Stomach (tissue), 4 donors: ENCODE measurements at regions not wholly inside any gene's neighbourhood (a gene's known extent, or its start where the extent isn't known, plus 50 kb on each side); places are given as distances from the start of the nearest gene placed in this dataset.

Experiments
- EP300 ChIP-seq: sonication (generic); formaldehyde crosslinking; IDR thresholded peaks from one replicate; pipeline ENCODE4 v1.6.1; 2017; ENCODE audit warnings: antibody characterized with exemption
- POLR2A ChIP-seq, 4 donors: fragments of 450-650 bp; IDR thresholded peaks; one replicate each; pipeline ENCODE4 v1.6.1; 2016; ENCODE audit warnings: antibody characterized with exemption in 4 of 4, control low read depth in 2 of 4, mild to moderate bottlenecking in 1 of 4, moderate library complexity in 1 of 4
- POLR2AphosphoS5 ChIP-seq, 3 donors: sonication (generic); formaldehyde crosslinking; IDR thresholded peaks; one replicate each; pipeline ENCODE4 v1.6.1; 2016; ENCODE audit warnings: antibody characterized with exemption in 3 of 3
- TF ChIP-seq, protein P1 (sequence below), 7 experiments: fragments of 450-650 bp in 4 of 7; fragments of 200-600 bp in 3 of 7; sonication (generic) in 3 of 7; IDR thresholded peaks; one replicate each; pipeline ENCODE4 v1.5.1; 2016 to 2019; ENCODE audit warnings: antibody characterized with exemption in 7 of 7, control low read depth in 2 of 7, mild to moderate bottlenecking in 1 of 7

DNA sequence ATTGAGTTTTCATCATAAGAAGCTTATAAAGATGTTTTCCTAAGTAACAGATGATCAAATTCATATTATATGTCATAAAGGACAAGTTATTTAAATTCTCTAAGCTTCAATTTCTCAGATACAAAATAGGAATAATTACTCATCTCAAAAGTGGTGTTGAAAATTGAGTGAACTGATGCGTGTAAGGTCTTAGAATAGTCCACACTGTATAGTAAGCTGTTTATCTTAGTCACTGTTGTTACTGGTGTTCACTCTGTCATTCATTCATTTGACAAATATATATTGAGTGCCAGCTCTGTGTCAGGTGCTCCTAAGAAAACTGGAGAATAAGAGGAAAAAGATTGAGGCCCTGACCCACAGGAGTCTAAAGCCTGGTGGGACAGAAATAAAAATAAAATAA lies 186.3 kb upstream of the BRINP3 start:
- TF ChIP-seq, protein P1, sequence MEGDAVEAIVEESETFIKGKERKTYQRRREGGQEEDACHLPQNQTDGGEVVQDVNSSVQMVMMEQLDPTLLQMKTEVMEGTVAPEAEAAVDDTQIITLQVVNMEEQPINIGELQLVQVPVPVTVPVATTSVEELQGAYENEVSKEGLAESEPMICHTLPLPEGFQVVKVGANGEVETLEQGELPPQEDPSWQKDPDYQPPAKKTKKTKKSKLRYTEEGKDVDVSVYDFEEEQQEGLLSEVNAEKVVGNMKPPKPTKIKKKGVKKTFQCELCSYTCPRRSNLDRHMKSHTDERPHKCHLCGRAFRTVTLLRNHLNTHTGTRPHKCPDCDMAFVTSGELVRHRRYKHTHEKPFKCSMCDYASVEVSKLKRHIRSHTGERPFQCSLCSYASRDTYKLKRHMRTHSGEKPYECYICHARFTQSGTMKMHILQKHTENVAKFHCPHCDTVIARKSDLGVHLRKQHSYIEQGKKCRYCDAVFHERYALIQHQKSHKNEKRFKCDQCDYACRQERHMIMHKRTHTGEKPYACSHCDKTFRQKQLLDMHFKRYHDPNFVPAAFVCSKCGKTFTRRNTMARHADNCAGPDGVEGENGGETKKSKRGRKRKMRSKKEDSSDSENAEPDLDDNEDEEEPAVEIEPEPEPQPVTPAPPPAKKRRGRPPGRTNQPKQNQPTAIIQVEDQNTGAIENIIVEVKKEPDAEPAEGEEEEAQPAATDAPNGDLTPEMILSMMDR (IDR thresholded peaks at IDR 0.05): no peak
- TF ChIP-seq POLR2AphosphoS5 (IDR thresholded peaks at IDR 0.05) (no peak), EP300 (no peak), POLR2A (IDR thresholded peaks at IDR 0.05) (no peak)
